Uterus (tissue), 2 donors: ENCODE measurements at regions not wholly inside any gene's neighbourhood (a gene's known extent, or its start where the extent isn't known, plus 50 kb on each side); places are given as distances from the start of the nearest gene placed in this dataset.

Experiments used
- POLR2A ChIP-seq, 2 donors: fragments of 450-650 bp; IDR thresholded peaks; one replicate each; pipeline ENCODE4 v1.6.1; 2016; ENCODE audit warnings: antibody characterized with exemption in 2 of 2, mild to moderate bottlenecking in 1 of 2, moderate library complexity in 1 of 2
- TF ChIP-seq, protein P1 (sequence below), 4 experiments: fragments of 200-600 bp in 2 of 4; fragments of 450-650 bp in 2 of 4; sonication (generic) in 2 of 4; IDR thresholded peaks; one replicate each; pipeline ENCODE4 v1.5.1; 2016 to 2019; ENCODE audit warnings: antibody characterized with exemption in 4 of 4, mild to moderate bottlenecking in 2 of 4, moderate library complexity in 1 of 4

DNA sequence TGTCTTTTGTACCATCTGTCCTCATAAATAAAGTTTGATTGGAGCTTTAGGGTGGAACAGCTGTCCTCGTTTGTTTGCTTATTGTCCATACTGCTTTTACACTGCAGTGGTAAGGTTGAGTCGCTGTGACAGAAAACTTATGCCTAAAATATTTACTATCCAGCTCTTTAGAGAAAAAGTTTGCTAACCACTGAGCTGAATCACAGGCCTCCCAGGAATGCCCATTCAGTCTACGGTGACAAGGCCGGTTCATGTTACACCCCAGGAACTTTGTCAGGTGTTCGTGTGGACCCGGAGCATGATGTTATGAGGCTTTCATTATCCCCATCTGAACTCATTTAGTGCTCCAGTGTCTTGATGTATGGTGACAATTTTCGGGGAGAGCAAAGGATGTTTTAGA, 401.1 kb downstream of the SAMD5 start:
- TF ChIP-seq, protein P1, sequence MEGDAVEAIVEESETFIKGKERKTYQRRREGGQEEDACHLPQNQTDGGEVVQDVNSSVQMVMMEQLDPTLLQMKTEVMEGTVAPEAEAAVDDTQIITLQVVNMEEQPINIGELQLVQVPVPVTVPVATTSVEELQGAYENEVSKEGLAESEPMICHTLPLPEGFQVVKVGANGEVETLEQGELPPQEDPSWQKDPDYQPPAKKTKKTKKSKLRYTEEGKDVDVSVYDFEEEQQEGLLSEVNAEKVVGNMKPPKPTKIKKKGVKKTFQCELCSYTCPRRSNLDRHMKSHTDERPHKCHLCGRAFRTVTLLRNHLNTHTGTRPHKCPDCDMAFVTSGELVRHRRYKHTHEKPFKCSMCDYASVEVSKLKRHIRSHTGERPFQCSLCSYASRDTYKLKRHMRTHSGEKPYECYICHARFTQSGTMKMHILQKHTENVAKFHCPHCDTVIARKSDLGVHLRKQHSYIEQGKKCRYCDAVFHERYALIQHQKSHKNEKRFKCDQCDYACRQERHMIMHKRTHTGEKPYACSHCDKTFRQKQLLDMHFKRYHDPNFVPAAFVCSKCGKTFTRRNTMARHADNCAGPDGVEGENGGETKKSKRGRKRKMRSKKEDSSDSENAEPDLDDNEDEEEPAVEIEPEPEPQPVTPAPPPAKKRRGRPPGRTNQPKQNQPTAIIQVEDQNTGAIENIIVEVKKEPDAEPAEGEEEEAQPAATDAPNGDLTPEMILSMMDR (IDR thresholded peaks at IDR 0.05) = no peak
- no peak for TF ChIP-seq POLR2A (IDR thresholded peaks at IDR 0.05)
